ENCODE measurements at regions not wholly inside any gene's neighbourhood (a gene's known extent, or its start where the extent isn't known, plus 50 kb on each side); places are given as distances from the start of the nearest gene placed in this dataset.
A peak's percentile ranks its signal among the peaks of the same experiment; 100 is the strongest.

GRCh38 chr13:78979349-78979748 lies 320.4 kb upstream of the OBI1 start:
- DNase-seq (ENCODE audit: low spot score) = no peak

GRCh38 chr13:78978381-78978998 lies 319.5 kb upstream of the OBI1 start:
- DNase-seq (ENCODE audit: low spot score) = peak; percentile 52

GRCh38 chr13:78977311-78977710 lies 318.4 kb upstream of the OBI1 start:
- no peak for DNase-seq (ENCODE audit: low spot score)

DNA sequence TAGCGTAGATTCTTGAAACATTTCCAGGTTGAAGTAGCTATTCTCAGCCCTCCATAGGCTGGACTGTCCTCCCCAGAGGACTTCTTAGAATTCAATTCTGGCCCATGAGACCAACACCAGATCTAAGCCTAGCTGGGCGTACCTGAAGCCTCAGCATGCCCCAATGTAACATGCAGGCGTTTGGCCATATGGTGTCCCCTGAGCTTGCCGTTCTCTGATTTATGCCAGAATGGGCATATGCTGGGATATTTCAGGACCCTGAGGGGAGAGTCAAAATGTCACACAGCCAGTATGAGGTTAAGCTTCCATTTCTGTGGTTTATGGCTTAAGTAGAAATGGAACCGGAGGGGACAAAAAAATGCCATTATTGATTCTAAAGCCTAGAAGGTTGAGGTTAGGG lies 317.7 kb upstream of the OBI1 start:
- no peak for DNase-seq (ENCODE audit: low spot score)

GRCh38 chr13:78972561-78972960 lies 313.6 kb upstream of the OBI1 start:
- DNase-seq (ENCODE audit: low spot score) = no peak

DNA sequence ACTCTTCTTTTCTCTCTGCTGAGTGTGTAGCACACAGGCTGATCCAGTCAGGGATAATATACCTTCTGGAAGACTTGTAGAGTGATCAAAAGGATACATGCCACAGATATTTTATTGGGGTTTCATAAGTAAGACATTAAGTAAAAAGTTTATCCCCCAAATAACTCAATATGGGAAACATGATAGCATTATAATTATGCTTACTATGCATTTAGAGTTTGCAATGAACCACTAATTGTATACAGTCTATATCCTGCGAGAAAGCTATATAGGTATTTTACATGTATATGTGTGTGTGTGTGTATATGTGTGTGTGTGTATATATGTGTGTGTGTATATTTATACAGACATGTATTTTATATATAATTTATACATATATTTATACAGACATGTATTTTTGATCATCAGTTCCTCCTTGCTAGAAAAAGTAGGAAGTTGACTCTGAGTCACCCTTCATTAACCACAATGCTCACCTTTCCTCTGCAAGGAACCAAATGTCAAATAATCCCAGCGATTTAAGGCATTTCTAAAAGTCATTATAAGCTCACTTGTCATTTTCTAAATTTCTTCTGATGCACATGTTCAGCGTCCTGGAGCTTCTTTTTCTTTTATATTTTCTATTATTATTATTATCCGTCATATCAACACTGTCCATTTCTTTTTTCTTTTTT lies 312.5 kb upstream of the OBI1 start:
- DNase-seq (ENCODE audit: low spot score) = no peak

- DNase-seq (ENCODE audit: low spot score) = no peak
These were observed 301.9 kb upstream of the OBI1 start for GRCh38 chr13:78960881-78961280.

- DNase-seq (ENCODE audit: low spot score) = no peak
These were observed 299.1 kb upstream of the OBI1 start for GRCh38 chr13:78958006-78958405.

DNA sequence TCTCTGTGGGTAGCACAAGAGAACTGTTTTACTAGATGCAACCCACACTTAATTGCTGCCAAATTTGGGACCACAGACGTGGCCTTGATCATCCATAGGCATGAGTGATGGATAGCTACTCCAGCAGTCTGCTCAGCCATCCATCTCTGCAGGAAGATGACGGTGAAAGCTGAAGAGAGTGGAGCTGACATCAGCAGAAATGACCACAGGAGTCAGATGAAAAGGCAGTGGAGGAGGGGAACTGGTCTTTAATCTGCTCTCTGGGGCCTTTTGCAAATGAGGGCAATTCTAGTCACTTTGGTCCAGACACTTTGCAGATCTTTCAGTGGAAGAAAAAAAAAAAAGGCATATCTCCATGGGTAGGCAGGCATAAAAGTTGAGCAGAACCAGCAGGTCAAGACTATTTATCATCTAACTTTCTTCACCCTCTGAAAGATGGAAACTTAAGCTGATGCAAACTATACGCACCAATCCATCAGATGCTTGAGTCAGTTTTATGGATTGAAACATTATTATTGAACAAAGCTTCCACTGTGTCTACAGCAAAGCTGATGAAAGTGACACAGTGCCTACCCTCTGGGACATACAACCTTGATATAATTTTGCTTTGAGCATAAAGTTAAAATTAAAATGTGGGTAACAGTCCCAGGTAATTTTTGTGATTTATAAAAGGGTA lies 281.6 kb upstream of the OBI1 start:
- no peak for DNase-seq (ENCODE audit: low spot score)

- DNase-seq (ENCODE audit: low spot score) = no peak
These were observed 275.4 kb upstream of the OBI1 start for GRCh38 chr13:78934336-78934735.

- DNase-seq (ENCODE audit: low spot score) = no peak
These were observed 256.1 kb upstream of the OBI1 start for GRCh38 chr13:78915015-78915414.

GRCh38 chr13:78913656-78914055 lies 254.7 kb upstream of the OBI1 start:
- no peak for DNase-seq (ENCODE audit: low spot score)

- no peak for DNase-seq (ENCODE audit: low spot score)
These were observed 251.2 kb upstream of the OBI1 start for GRCh38 chr13:78910147-78910546.

- DNase-seq (ENCODE audit: low spot score) = no peak
These were observed 250.3 kb upstream of the OBI1 start for GRCh38 chr13:78909276-78909675.

DNA sequence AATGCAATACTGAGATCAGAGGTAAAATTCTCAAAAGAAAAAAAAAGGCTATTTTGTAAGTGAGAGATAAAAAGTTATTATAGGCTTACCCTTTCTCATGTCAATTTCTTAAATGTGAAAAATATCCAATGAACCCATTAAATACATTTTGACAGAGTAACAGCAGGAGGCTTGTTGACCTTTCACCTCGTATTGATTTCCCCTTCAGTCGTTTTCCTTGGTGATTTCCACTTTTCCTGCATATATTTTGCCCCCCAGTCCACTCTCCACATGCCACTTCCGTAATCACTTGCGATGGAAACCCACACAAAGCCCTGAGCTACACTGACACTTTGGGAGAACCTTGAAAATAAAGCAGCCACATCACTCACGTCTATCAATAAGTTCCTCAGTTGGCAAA lies 248.1 kb upstream of the OBI1 start:
- no peak for DNase-seq (ENCODE audit: low spot score)

DNA sequence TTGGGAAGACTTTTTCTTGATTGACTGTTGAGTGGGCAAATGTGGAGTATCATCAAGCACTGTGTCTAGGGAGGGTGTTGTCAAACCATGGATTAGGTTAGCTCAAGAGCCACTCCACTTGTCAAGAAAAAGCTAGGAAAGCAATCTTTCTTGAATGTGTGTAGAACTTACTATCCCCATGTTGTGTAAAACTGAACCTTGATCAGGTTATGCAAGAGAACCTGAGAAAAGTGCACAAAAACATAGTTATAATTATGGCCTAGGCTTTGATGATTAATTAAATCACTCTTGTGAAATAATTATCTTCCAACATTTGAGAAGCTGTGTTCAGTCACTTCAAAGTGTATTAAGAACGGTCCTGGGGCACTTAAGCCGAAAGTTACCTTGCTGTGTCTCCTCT lies 238.2 kb upstream of the OBI1 start:
- no peak for DNase-seq (ENCODE audit: low spot score)

- no peak for DNase-seq (ENCODE audit: low spot score)
These were observed 225.6 kb upstream of the OBI1 start for GRCh38 chr13:78884571-78884970.

DNA sequence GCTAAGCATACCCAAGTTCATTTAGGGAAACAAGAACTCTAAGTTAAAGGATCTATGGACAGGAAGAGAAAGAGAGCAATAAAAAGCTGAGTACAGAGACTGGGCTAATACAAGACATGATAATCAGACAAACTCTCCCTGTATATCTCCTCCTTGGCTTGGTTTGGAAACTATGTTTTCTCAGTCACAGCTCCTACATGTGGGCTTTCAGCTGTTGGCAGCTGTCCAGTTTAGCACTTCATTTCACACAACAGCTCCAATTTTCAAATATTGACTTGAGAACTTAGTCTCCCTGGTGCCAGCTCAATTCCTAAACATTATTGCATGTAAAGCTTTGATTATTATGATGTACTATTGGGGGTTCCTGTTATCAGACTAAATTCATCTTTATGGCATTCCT lies 222.8 kb upstream of the OBI1 start:
- DNase-seq (ENCODE audit: low spot score) = no peak

GRCh38 chr13:78881054-78881453 lies 222.1 kb upstream of the OBI1 start:
- no peak for DNase-seq (ENCODE audit: low spot score)

- DNase-seq (ENCODE audit: low spot score) = no peak
These were observed 218.1 kb upstream of the OBI1 start for GRCh38 chr13:78876915-78877549.

GRCh38 chr13:78875792-78876580 lies 217.0 kb upstream of the OBI1 start:
- no peak for DNase-seq (ENCODE audit: low spot score)

GRCh38 chr13:78868991-78869390 lies 210.0 kb upstream of the OBI1 start:
- no peak for DNase-seq (ENCODE audit: low spot score)

Measured in mucosa of gallbladder (tissue), 1 donor.